HG03066 (cell line): ENCODE measurements at regions not wholly inside any gene's neighbourhood (a gene's known extent, or its start where the extent isn't known, plus 50 kb on each side); places are given as distances from the start of the nearest gene placed in this dataset.
"Not testable (repeated sequence)": the region's sequence is repeated elsewhere in the genome, so short reads cannot be mapped to it uniquely, and the experiment has no call there.

Source experiments
- ATAC-seq: cut with Tn5 transposase; IDR thresholded peaks from one replicate; pipeline ENCODE4 v1.9.1; 2021; ENCODE audit warnings: low read depth; ENCODE audit not compliant: unreplicated experiment

GRCh38 chr4:137890812-137891211, 351.3 kb downstream of the SLC7A11 start:
- ATAC-seq: no peak

- no peak for ATAC-seq
Measured at GRCh38 chr4:137881641-137882040, 349.3 kb upstream of the PCDH18 start.

GRCh38 chr4:137868067-137868466, 335.8 kb upstream of the PCDH18 start:
- ATAC-seq: not testable (repeated sequence)

GRCh38 chr4:137866671-137867070, 334.4 kb upstream of the PCDH18 start:
- no peak for ATAC-seq

GRCh38 chr4:137861682-137862081, 329.4 kb upstream of the PCDH18 start:
- ATAC-seq: no peak

GRCh38 chr4:137853424-137853823, 321.1 kb upstream of the PCDH18 start:
- ATAC-seq: no peak

- no peak for ATAC-seq
Measured at GRCh38 chr4:137852326-137852725, 320.0 kb upstream of the PCDH18 start.

- no peak for ATAC-seq
Measured at GRCh38 chr4:137851435-137851834, 319.1 kb upstream of the PCDH18 start.

GRCh38 chr4:137827945-137828344, 295.7 kb upstream of the PCDH18 start:
- not testable (repeated sequence) for ATAC-seq

GRCh38 chr4:137825505-137825904, 293.2 kb upstream of the PCDH18 start:
- ATAC-seq: no peak

GRCh38 chr4:137823007-137823406, 290.7 kb upstream of the PCDH18 start:
- ATAC-seq: no peak

- ATAC-seq: peak; percentile 80
Measured at GRCh38 chr4:137819964-137820383, 287.7 kb upstream of the PCDH18 start.

GRCh38 chr4:137812258-137812657, 280.0 kb upstream of the PCDH18 start:
- ATAC-seq: no peak

- no peak for ATAC-seq
Measured at GRCh38 chr4:137806420-137806819, 274.1 kb upstream of the PCDH18 start.

GRCh38 chr4:137804906-137805495, 272.7 kb upstream of the PCDH18 start:
- no peak for ATAC-seq

- ATAC-seq: no peak
Measured at GRCh38 chr4:137800861-137801260, 268.6 kb upstream of the PCDH18 start.

- ATAC-seq: no peak
Measured at GRCh38 chr4:137794764-137795254, 262.5 kb upstream of the PCDH18 start.

- ATAC-seq: not testable (repeated sequence)
Measured at GRCh38 chr4:137789263-137789662, 257.0 kb upstream of the PCDH18 start.

- not testable (repeated sequence) for ATAC-seq
Measured at GRCh38 chr4:137783923-137784322, 251.6 kb upstream of the PCDH18 start.

- no peak for ATAC-seq
Measured at GRCh38 chr4:137775701-137776100, 243.4 kb upstream of the PCDH18 start.

GRCh38 chr4:137774501-137774900, 242.2 kb upstream of the PCDH18 start:
- no peak for ATAC-seq

- ATAC-seq: no peak
Measured at GRCh38 chr4:137768881-137769280, 236.6 kb upstream of the PCDH18 start.

GRCh38 chr4:137768196-137768595, 235.9 kb upstream of the PCDH18 start:
- no peak for ATAC-seq
